Body of pancreas (tissue), 4 donors: ENCODE measurements at regions not wholly inside any gene's neighbourhood (a gene's known extent, or its start where the extent isn't known, plus 50 kb on each side); places are given as distances from the start of the nearest gene placed in this dataset.

Experiments
- ATAC-seq: fragments of 150-250 bp; one replicate; pipeline ENCODE4 v1.9.1; 2016
- DNase-seq, 4 donors: peaks; one replicate each; pipeline ENCODE4 v3.0.0-alpha.2; 2019
- H3K27ac ChIP-seq, 4 donors: fragments of 200-600 bp; sonication (generic); 1 replicate in 3 of 4; 2 replicates in 1 of 4; pipeline versions ENCODE4 v1.5.1 to v1.6.1; 2016 to 2019; ENCODE audit warnings: mild to moderate bottlenecking in 1 of 4, mixed read lengths in 1 of 4, moderate library complexity in 1 of 4
- H3K27me3 ChIP-seq, 2 donors: fragments of 200-600 bp; sonication (generic); one replicate each; pipeline ENCODE4 v1.6.0; 2016; ENCODE audit warnings: mild to moderate bottlenecking in 1 of 2
- H3K36me3 ChIP-seq, 2 donors: fragments of 200-600 bp; sonication (generic); replicated peaks in 1 of 2; 2 replicates each; pipeline ENCODE4 v1.5.1; 2016; ENCODE audit warnings: low read depth in 2 of 2; ENCODE audit not compliant: insufficient read depth in 1 of 2
- H3K4me1 ChIP-seq: fragments of 200-600 bp; sonication (generic); one replicate; pipeline ENCODE4 v1.6.0; 2016
- H3K4me3 ChIP-seq, 2 donors: fragments of 200-600 bp; sonication (generic); 1 replicate in 1 of 2; 2 replicates in 1 of 2; pipeline ENCODE4 v1.5.1; 2016 to 2019
- H3K9me3 ChIP-seq, 3 donors: fragments of 200-600 bp; sonication (generic); 1 replicate in 2 of 3; 2 replicates in 1 of 3; pipeline ENCODE4 v1.5.1; 2016
- CTCF ChIP-seq, 7 experiments: fragments of 450-650 bp in 4 of 7; fragments of 200-600 bp in 3 of 7; sonication (generic) in 3 of 7; IDR thresholded peaks; one replicate each; pipeline ENCODE4 v1.5.1; 2016 to 2019; ENCODE audit warnings: antibody characterized with exemption in 7 of 7
- POLR2A ChIP-seq, 3 donors: fragments of 450-650 bp; IDR thresholded peaks; one replicate each; pipeline ENCODE4 v1.6.1; 2016; ENCODE audit warnings: antibody characterized with exemption in 3 of 3, mild to moderate bottlenecking in 2 of 3
- WGBS, 2 donors: methylation state at CpG; one replicate each; pipeline ENCODE4 v1.1.5; 2017; 5-methylcytosine and 5-hydroxymethylcytosine counted together
- intact Hi-C: fragments of 100-400 bp; cut with DNase I; formaldehyde crosslinking; loops from one replicate; pipeline ENCODE4 v1.15.1; 2023

DNA sequence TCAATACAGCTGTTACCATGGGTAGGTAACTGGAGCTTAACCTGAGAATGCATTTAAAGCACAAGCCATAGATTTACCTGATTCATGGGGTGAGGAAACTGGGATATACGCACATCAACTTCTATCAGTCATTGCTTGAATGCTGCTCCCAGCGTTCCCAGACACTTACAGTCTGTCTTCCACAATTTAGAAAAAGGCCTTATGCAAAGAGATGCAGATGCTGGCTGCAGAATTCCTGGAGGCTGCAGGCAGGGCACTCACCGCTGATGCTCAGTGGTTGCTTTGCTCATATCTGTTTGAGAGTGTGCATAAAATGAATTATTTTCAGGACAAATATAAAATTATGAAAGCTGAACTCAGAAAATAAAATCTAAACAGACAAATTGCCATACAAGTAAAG lies 950.7 kb upstream of the PIK3C3 start:
- WGBS, 2 donors, result 49 to 50% methylated on average over 3 of the region's 3 CpGs
- TF ChIP-seq CTCF (IDR thresholded peaks at IDR 0.05) (no peak), POLR2A (IDR thresholded peaks at IDR 0.05) (no peak)
- no peaks in the 10 kb centered on the region for H3K27me3 ChIP-seq
- H3K4me3 ChIP-seq, result no peak overlapping the region
- intact Hi-C loops, result no loop called here
- no peak for ATAC-seq
- no peaks in the 10 kb centered on the region for H3K9me3 ChIP-seq
- no peaks in the 10 kb centered on the region for H3K36me3 ChIP-seq
- no peak overlapping the region for H3K27ac ChIP-seq
- H3K4me1 ChIP-seq, result no peaks in the 10 kb centered on the region
- no peak for DNase-seq

DNA sequence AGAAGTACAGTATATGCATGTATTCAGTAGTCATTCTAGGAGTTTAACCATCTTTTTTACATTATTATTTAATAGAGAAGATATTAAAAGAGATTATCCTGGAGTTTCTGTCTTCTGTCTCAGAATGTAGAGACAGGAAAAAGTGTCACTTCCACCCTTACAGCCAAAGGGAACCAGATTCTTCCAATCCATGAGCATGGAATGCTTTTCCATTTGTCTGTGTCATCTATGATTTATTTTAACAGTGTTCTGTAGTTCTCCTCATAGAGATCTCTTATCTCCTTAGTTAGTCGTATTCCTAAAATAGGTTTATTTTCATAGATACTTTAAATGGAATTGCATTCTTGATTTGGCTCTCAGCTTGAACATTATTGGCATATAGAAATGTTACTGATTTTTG lies 959.5 kb upstream of the PIK3C3 start:
- DNase-seq, result no peak
- WGBS, 2 donors, result 44 to 79% methylated on average over 1 of the region's 1 CpG
- no peaks in the 10 kb centered on the region for H3K9me3 ChIP-seq
- H3K27ac ChIP-seq, result no peak overlapping the region
- no peak overlapping the region for H3K4me3 ChIP-seq
- ATAC-seq, result no peak
- H3K27me3 ChIP-seq, result no peaks in the 10 kb centered on the region
- no peaks in the 10 kb centered on the region for H3K36me3 ChIP-seq
- intact Hi-C loops, result no loop called here
- no peaks in the 10 kb centered on the region for H3K4me1 ChIP-seq
- TF ChIP-seq CTCF (IDR thresholded peaks at IDR 0.05), result no peak
- no peak for TF ChIP-seq POLR2A (IDR thresholded peaks at IDR 0.05)

- no peak overlapping the region for H3K27ac ChIP-seq
- no peak for ATAC-seq
- no peak for TF ChIP-seq POLR2A (IDR thresholded peaks at IDR 0.05)
- TF ChIP-seq CTCF (IDR thresholded peaks at IDR 0.05), result no peak
Measured at GRCh38 chr18:40993363-40993762, 961.7 kb upstream of the PIK3C3 start.

DNA sequence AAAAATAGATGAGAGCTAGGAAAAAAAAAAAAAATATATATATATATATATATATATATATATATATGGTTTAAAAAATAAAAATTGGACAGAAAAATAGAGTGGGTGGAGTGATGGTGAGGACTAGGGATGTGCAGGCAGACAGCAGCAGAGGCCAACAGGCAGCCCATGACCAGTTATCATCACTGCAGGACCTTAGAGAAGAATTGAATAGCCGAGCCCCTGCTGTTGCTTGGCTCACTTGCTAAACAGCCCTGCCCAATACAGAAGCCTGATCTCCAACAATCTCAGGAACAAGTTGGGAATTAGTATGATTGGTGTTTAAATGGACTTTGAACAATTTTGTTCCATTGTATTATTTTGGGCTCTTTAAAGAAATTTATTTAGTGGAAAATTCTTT lies 967.5 kb upstream of the PIK3C3 start:
- WGBS, 2 donors, result 47 to 91% methylated on average over 1 of the region's 1 CpG
- Histone ChIP-seq H3K4me1 (no peaks in the 10 kb centered on the region), H3K4me3 (no peak overlapping the region), H3K27ac (no peak overlapping the region), H3K9me3 (no peaks in the 10 kb centered on the region), H3K27me3 (no peaks in the 10 kb centered on the region), H3K36me3 (no peaks in the 10 kb centered on the region)
- DNase-seq (no peak), ATAC-seq (no peak)
- intact Hi-C loops, result no loop called here
- TF ChIP-seq POLR2A (IDR thresholded peaks at IDR 0.05) (no peak), CTCF (IDR thresholded peaks at IDR 0.05) (no peak)

More at GRCh38 chr18:40993363-40993762, 961.7 kb upstream of the PIK3C3 start:
- H3K4me3 ChIP-seq, result no peak overlapping the region
- H3K4me1 ChIP-seq, result no peaks in the 10 kb centered on the region
- intact Hi-C loops, result no loop called here
- DNase-seq, result no peak
- H3K27me3 ChIP-seq, result no peaks in the 10 kb centered on the region
- H3K9me3 ChIP-seq, result no peaks in the 10 kb centered on the region
- H3K36me3 ChIP-seq, result no peaks in the 10 kb centered on the region

DNA sequence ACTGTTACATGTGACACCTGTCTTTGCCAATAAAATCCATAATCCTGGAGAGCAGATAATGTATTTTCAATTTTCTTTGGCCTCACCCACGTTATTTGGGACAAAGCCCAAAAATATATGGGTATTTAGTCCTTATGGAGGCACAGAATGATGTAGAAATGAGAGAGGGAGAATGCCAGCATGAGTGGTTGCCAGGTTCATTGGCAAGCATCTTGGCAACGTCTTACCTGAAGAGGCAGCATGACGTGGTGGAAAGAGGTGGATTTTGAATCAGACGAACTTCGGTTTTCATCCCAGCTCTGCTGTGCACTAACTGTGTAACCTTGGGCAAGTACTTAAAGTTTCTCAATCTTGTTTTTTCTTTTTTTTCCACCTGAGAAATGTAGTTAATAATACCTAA lies 969.6 kb upstream of the PIK3C3 start:
- Histone ChIP-seq H3K27ac (no peak overlapping the region), H3K36me3 (no peaks in the 10 kb centered on the region), H3K9me3 (no peaks in the 10 kb centered on the region), H3K27me3 (no peaks in the 10 kb centered on the region), H3K4me1 (no peaks in the 10 kb centered on the region), H3K4me3 (no peak overlapping the region)
- TF ChIP-seq CTCF (IDR thresholded peaks at IDR 0.05), result no peak
- WGBS, 2 donors, result 44 to 45% methylated on average over 5 of the region's 5 CpGs
- DNase-seq (no peak), ATAC-seq (no peak)
- intact Hi-C loops, result no loop called here
